ENCODE measurements at regions not wholly inside any gene's neighbourhood (a gene's known extent, or its start where the extent isn't known, plus 50 kb on each side); places are given as distances from the start of the nearest gene placed in this dataset.
A peak's percentile ranks its signal among the peaks of the same experiment; 100 is the strongest.

GRCh38 chr6:114421199-114421598, 78.4 kb upstream of the HS3ST5 start:
- Histone ChIP-seq H3K27me3 (ENCODE audit: insufficient read depth) (no peaks in the 10 kb centered on the region), H3K4me1 (ENCODE audit: insufficient read depth) (peaks cover 34% of the 10 kb centered on the region), H4K20me1 (replicated peaks; ENCODE audit: insufficient read depth) (no peaks in the 10 kb centered on the region), H3F3A (replicated peaks; ENCODE audit: low read depth) (peaks cover 28% of the 10 kb centered on the region), H3K4me2 (peak overlapping the region; percentile 63), H2AFZ (no peak overlapping the region), H3K9me2 (ENCODE audit: insufficient read depth) (no peaks in the 10 kb centered on the region), H3K27ac (ENCODE audit: low read depth) (peak overlapping the region; percentile 78), H3K4me3 (peak overlapping the region; percentile 27), H3K79me2 (replicated peaks; ENCODE audit: insufficient read depth) (peaks cover 28% of the 10 kb centered on the region), H3K36me3 (ENCODE audit: insufficient read depth) (peaks cover 15% of the 10 kb centered on the region; the same call in 1 of the 2 replicates)
- Mint-ChIP-seq H3K4me1 (peaks cover 72% of the 10 kb centered on the region), H3K9me3 (no peaks in the 10 kb centered on the region), H3K27ac (peak overlapping the region; percentile 96), H3K36me3 (ENCODE audit: low read depth) (peaks cover 86% of the 10 kb centered on the region), H3K27me3 (ENCODE audit: insufficient read depth, low read depth, poor library complexity) (peaks cover 18% of the 10 kb centered on the region), H3K4me3 (peak overlapping the region; percentile 99)
- ATAC-seq = peak; percentile 94
- DNase-seq (ENCODE audit: low spot score) = peak; percentile 64
- peak; percentile 86 for TF ChIP-seq ZNF462 (CRISPR knock-in tag; IDR thresholded peaks at IDR 0.05)
- TF ChIP-seq EZH2 (IDR thresholded peaks at IDR 0.05; ENCODE audit: low read depth, unreplicated experiment) = no peak
- no peak for TF ChIP-seq REST (IDR thresholded peaks at IDR 0.05; ENCODE audit: unreplicated experiment)
- TF ChIP-seq NANOG (IDR thresholded peaks at IDR 0.05; ENCODE audit: borderline replicate concordance) = peak; percentile 93
- peak; percentile 71 for TF ChIP-seq POLR2AphosphoS5 (IDR thresholded peaks at IDR 0.05; ENCODE audit: low read depth)

All from GM23338 (cell line).